ENCODE measurements at regions not wholly inside any gene's neighbourhood (a gene's known extent, or its start where the extent isn't known, plus 50 kb on each side); places are given as distances from the start of the nearest gene placed in this dataset.

GRCh38 chr18:57301573-57302559 is 50.5 kb upstream of the ST8SIA3 start:
- H3K4me3 ChIP-seq (ENCODE audit: insufficient read depth, low read depth, low read length), result no peak overlapping the region
- H2BK5ac ChIP-seq (ENCODE audit: low read depth, low read length, poor library complexity, severe bottlenecking), result no peak overlapping the region
- H3K9me3 ChIP-seq (ENCODE audit: control insufficient read depth, insufficient read depth, low read length), result no peaks in the 10 kb centered on the region
- in situ Hi-C loops (cut with MboI; ENCODE audit: low sequenced_read_pairs) (no loop called here), dilution Hi-C loops (cut with HindIII; ENCODE audit: low sequenced_read_pairs, unreplicated experiment) (no loop called here), intact Hi-C loops (cut with micrococcal nuclease) (no loop called here)
- no CpG with 5 or more reads among the region's 11 CpGs for WGBS, 2 experiments (ENCODE audit: extremely low coverage in 2 of 2, insufficient read length in 1 of 2)
- no peaks in the 10 kb centered on the region for H3K79me1 ChIP-seq (ENCODE audit: low read depth in 1 of 2, low read length in 2 of 2)
- no peaks in the 10 kb centered on the region for H3K36me3 ChIP-seq (ENCODE audit: control insufficient read depth, insufficient read depth, low read length)
- H2AK9ac ChIP-seq (replicated peaks; ENCODE audit: low read depth, low read length, poor library complexity), result no peak overlapping the region
- ChIA-PET POLR2A (ENCODE audit: unreplicated experiment) (no interaction called here), CTCF (interaction anchor here (0.6 kb wide), 1 partner anchor 125 kb away, joined by 7 read pairs; no protein-coding TSS in a partner anchor)
- H3K9me1 ChIP-seq (ENCODE audit: insufficient read depth, low read length), result no peaks in the 10 kb centered on the region
- DNase-seq (no peak), ATAC-seq (ENCODE audit: low read depth) (no peak)
- H4K20me1 ChIP-seq (ENCODE audit: insufficient read depth, low read length), result no peaks in the 10 kb centered on the region
- no peaks in the 10 kb centered on the region; the same call in 1 of the 2 replicates for H3K27me3 ChIP-seq (ENCODE audit: control insufficient read depth, insufficient read depth, low read length)
- no peak overlapping the region for H3K4me2 ChIP-seq (ENCODE audit: low read depth, low read length)
- H2AK5ac ChIP-seq (ENCODE audit: low read depth, low read length), result no peak overlapping the region
- no peaks in the 10 kb centered on the region for H3K4me1 ChIP-seq (ENCODE audit: control insufficient read depth, insufficient read depth, low read length)
- no peak overlapping the region for H3K23ac ChIP-seq (ENCODE audit: low read depth, low read length)
- no peak overlapping the region for H4K91ac ChIP-seq (ENCODE audit: insufficient read depth, low read depth, low read length)
- no peak overlapping the region for H3K14ac ChIP-seq (replicated peaks; ENCODE audit: low read depth, low read length)
- no peak overlapping the region for H3K56ac ChIP-seq (ENCODE audit: extremely low read depth, insufficient read depth, low read length)
- H3K27ac ChIP-seq (ENCODE audit: insufficient read depth, low read length), result no peak overlapping the region
- H4K8ac ChIP-seq (ENCODE audit: low read depth in 2 of 2, low read length in 2 of 2), result no peak overlapping the region
- BruUV-seq (replicated peaks), result no TSS peak
- H3K9ac ChIP-seq (ENCODE audit: low read depth, low read length), result no peak overlapping the region
- H2BK120ac ChIP-seq (ENCODE audit: low read depth, low read length), result no peak overlapping the region
- no peak overlapping the region for H2AFZ ChIP-seq (replicated peaks; ENCODE audit: low read length, poor library complexity)
- no peak overlapping the region for H4K5ac ChIP-seq (ENCODE audit: low read depth, low read length)
- H3K4ac ChIP-seq (ENCODE audit: low read depth, low read length), result no peak overlapping the region
- no peak overlapping the region for H3K18ac ChIP-seq (ENCODE audit: low read depth, low read length)
- H2BK20ac ChIP-seq (ENCODE audit: low read depth, low read length), result no peak overlapping the region
- H2BK15ac ChIP-seq (ENCODE audit: low read depth, low read length), result no peak overlapping the region
- no peak for TF ChIP-seq RFX5 (IDR thresholded peaks at IDR 0.05; ENCODE audit: low read depth, low read length)
- TF ChIP-seq MAZ (IDR thresholded peaks at IDR 0.05; ENCODE audit: borderline replicate concordance, low read depth, low read length), result no peak
- TF ChIP-seq CHD1 (IDR thresholded peaks at IDR 0.05; ENCODE audit: low read depth, low read length), result no peak
- no peak for TF ChIP-seq MAFK (IDR thresholded peaks at IDR 0.05; ENCODE audit: low read depth, low read length)
- no peak for TF ChIP-seq NFE2L2 (IDR thresholded peaks at IDR 0.05; ENCODE audit: low read depth, low read length)
- no peak for TF ChIP-seq ELK1 (IDR thresholded peaks at IDR 0.05; ENCODE audit: borderline replicate concordance, low read depth, low read length)
- TF ChIP-seq MXI1 (IDR thresholded peaks at IDR 0.05; ENCODE audit: borderline replicate concordance, low read depth, low read length), result no peak
- TF ChIP-seq RAD21 (IDR thresholded peaks at IDR 0.05; ENCODE audit: low read length), result no peak
- TF ChIP-seq SMC3 (IDR thresholded peaks at IDR 0.05; ENCODE audit: low read depth, low read length), result no peak
- no peak for TF ChIP-seq BHLHE40 (IDR thresholded peaks at IDR 0.05; ENCODE audit: low read depth, low read length)
- TF ChIP-seq USF2 (IDR thresholded peaks at IDR 0.05; ENCODE audit: low read depth, low read length), result no peak
- no peak for TF ChIP-seq CEBPB (IDR thresholded peaks at IDR 0.05; ENCODE audit: low read depth, low read length)
- TF ChIP-seq FOS (IDR thresholded peaks at IDR 0.05; ENCODE audit: low read depth, low read length), result no peak
- TF ChIP-seq POLR2A (IDR thresholded peaks at IDR 0.05; ENCODE audit: low read depth, low read length), result no peak
- no peak for TF ChIP-seq CTCF (conservative IDR thresholded peaks at IDR 0.05; ENCODE audit: low read depth, low read length)

Measured in IMR-90 (cell line).